H1 (cell line): ENCODE measurements at regions not wholly inside any gene's neighbourhood (a gene's known extent, or its start where the extent isn't known, plus 50 kb on each side); places are given as distances from the start of the nearest gene placed in this dataset.
"Not testable (repeated sequence)": the region's sequence is repeated elsewhere in the genome, so short reads cannot be mapped to it uniquely, and the experiment has no call there.

Experiments used
- CTCF ChIA-PET: fragments of 300-600 bp; sonication (Branson Sonifier 250); formaldehyde crosslinking; loops from one replicate; lab custom pipeline; 2021; ENCODE audit not compliant: partially characterized antibody; lab: Charles Lee
- POLR2A ChIA-PET: fragments of 300-600 bp; sonication (Branson Sonifier 250); formaldehyde crosslinking; loops from one replicate; lab custom pipeline; 2021; ENCODE audit warnings: inconsistent platforms; ENCODE audit not compliant: partially characterized antibody; lab: Charles Lee
- DNase-seq, 2 experiments: peaks; one replicate each; pipeline versions ENCODE4 v3.0.0 to v3.0.0-alpha.2; 2010 to 2022; ENCODE audit warnings: low spot score in 2 of 2, low read depth in 1 of 2, mixed read lengths in 1 of 2
- FAIRE-seq: peaks from 2 replicates; lab custom pipeline; 2011; peaks lifted over from hg19 to GRCh38; lab: Jason Lieb, UNC
- H2AFZ ChIP-seq: 2 replicates; pipeline ENCODE4 v1.8.1; 2012; ENCODE audit warnings: low read length, inconsistent platforms
- H2AK5ac ChIP-seq: 2 replicates; pipeline ENCODE4 v1.6.1; 2013; ENCODE audit warnings: low read depth, low read length
- H2BK120ac ChIP-seq: replicated peaks from 2 replicates; pipeline ENCODE3; 2013; ENCODE audit warnings: low read depth, low read length, inconsistent platforms
- H2BK12ac ChIP-seq: 2 replicates; pipeline ENCODE4 v1.6.1; 2013; ENCODE audit warnings: low read depth, low read length
- H2BK15ac ChIP-seq: 2 replicates; pipeline ENCODE4 v1.6.1; 2013; ENCODE audit warnings: low read length
- H2BK20ac ChIP-seq: 2 replicates; pipeline ENCODE4 v1.6.1; 2013; ENCODE audit warnings: low read length
- H2BK5ac ChIP-seq: 2 replicates; pipeline ENCODE4 v1.6.1; 2013; ENCODE audit warnings: low read depth, low read length
- H3K14ac ChIP-seq: 2 replicates; pipeline ENCODE4 v1.6.1; 2013; ENCODE audit warnings: inconsistent platforms; ENCODE audit not compliant: insufficient read length
- H3K18ac ChIP-seq: 2 replicates; pipeline ENCODE4 v1.6.1; 2013; ENCODE audit warnings: low read length; ENCODE audit errors: extremely low read depth
- H3K23ac ChIP-seq: 2 replicates; pipeline ENCODE4 v1.6.1; 2013; ENCODE audit warnings: inconsistent platforms; ENCODE audit not compliant: insufficient read length
- H3K23me2 ChIP-seq: 2 replicates; pipeline ENCODE4 v1.6.1; 2013; ENCODE audit warnings: low read depth, low read length
- H3K27ac ChIP-seq: 2 replicates; pipeline ENCODE4 v1.6.1; 2011; ENCODE audit warnings: low read depth, low read length, inconsistent platforms
- H3K27me3 ChIP-seq, 4 experiments: replicated peaks in 1 of 4; 1 replicate in 1 of 4; 2 replicates in 3 of 4; pipeline versions ENCODE4 v1.6.1 to v1.8.1; 2011 to 2013; ENCODE audit warnings: low read length in 3 of 4, mild to moderate bottlenecking in 3 of 4, inconsistent platforms in 2 of 4, mixed read lengths in 2 of 4, moderate library complexity in 1 of 4; ENCODE audit not compliant: control insufficient read depth in 3 of 4, insufficient read depth in 3 of 4; ENCODE audit errors: extremely low read depth in 1 of 4
- H3K36me3 ChIP-seq, 4 experiments: 2 replicates each; pipeline versions ENCODE4 v1.6.1 to v1.8.1; 2011 to 2013; ENCODE audit warnings: mild to moderate bottlenecking in 4 of 4, low read length in 3 of 4, moderate library complexity in 2 of 4, control low read depth in 1 of 4, inconsistent platforms in 1 of 4; ENCODE audit not compliant: insufficient read depth in 4 of 4, control insufficient read depth in 2 of 4
- H3K4ac ChIP-seq: replicated peaks from 2 replicates; pipeline ENCODE3; 2013; ENCODE audit warnings: low read length, low read depth, mixed read lengths, inconsistent platforms; ENCODE audit not compliant: insufficient read length
- H3K4me1 ChIP-seq, 4 experiments: replicated peaks in 1 of 4; 1 replicate in 1 of 4; 2 replicates in 3 of 4; pipeline versions ENCODE4 v1.6.1 to v1.8.1; 2011 to 2013; ENCODE audit warnings: low read length in 3 of 4, inconsistent platforms in 2 of 4, mixed read lengths in 1 of 4; ENCODE audit not compliant: insufficient read depth in 4 of 4, control insufficient read depth in 3 of 4
- H3K4me2 ChIP-seq, 2 experiments: 2 replicates each; pipeline versions ENCODE4 v1.6.1 to v1.8.1; 2011 to 2013; ENCODE audit warnings: low read depth in 2 of 2, low read length in 2 of 2, control low read depth in 1 of 2, inconsistent platforms in 1 of 2, mild to moderate bottlenecking in 1 of 2; ENCODE audit not compliant: insufficient read depth in 1 of 2
- H3K4me3 ChIP-seq, 4 experiments: fragments of 200-600, 300-600 bp in 1 of 4; sonication (generic), shearing (Covaris generic), sonication (Bioruptor Twin) in 1 of 4; 2 replicates each; pipeline versions ENCODE4 v1.5.1 to v1.8.1; 2011 to 2016; ENCODE audit warnings: low read length in 4 of 4, low read depth in 3 of 4, control low read depth in 2 of 4, inconsistent platforms in 2 of 4, mild to moderate bottlenecking in 2 of 4, mixed read lengths in 1 of 4, moderate library complexity in 1 of 4; ENCODE audit not compliant: insufficient read depth in 2 of 4; ENCODE audit errors: extremely low read depth in 1 of 4
- H3K56ac ChIP-seq: replicated peaks from 2 replicates; pipeline ENCODE3; 2013; ENCODE audit warnings: low read depth, mild to moderate bottlenecking, mixed read lengths, low read length, inconsistent platforms; ENCODE audit not compliant: insufficient read length
- H3K79me1 ChIP-seq: 2 replicates; pipeline ENCODE4 v1.6.1; 2013; ENCODE audit warnings: low read depth, low read length, control low read depth
- H3K79me2 ChIP-seq, 2 experiments: 2 replicates each; pipeline versions ENCODE4 v1.6.1 to v1.8.1; 2012 to 2013; ENCODE audit warnings: low read length in 2 of 2, mild to moderate bottlenecking in 2 of 2, inconsistent platforms in 1 of 2; ENCODE audit not compliant: insufficient read depth in 2 of 2, control insufficient read depth in 1 of 2
- H3K9ac ChIP-seq, 4 experiments: replicated peaks in 1 of 4; 1 replicate in 1 of 4; 2 replicates in 3 of 4; pipeline versions ENCODE4 v1.6.1 to v1.8.1; 2011 to 2013; ENCODE audit warnings: low read depth in 3 of 4, low read length in 3 of 4, control low read depth in 2 of 4, mild to moderate bottlenecking in 2 of 4, moderate library complexity in 2 of 4, inconsistent platforms in 1 of 4; ENCODE audit errors: extremely low read depth in 1 of 4
- H3K9me3 ChIP-seq, 2 experiments: 2 replicates each; pipeline versions ENCODE4 v1.6.1 to v1.8.1; 2012 to 2013; ENCODE audit warnings: mild to moderate bottlenecking in 2 of 2, moderate library complexity in 2 of 2, control low read depth in 1 of 2, inconsistent platforms in 1 of 2, low read depth in 1 of 2, low read length in 1 of 2, mixed read lengths in 1 of 2; ENCODE audit not compliant: insufficient read depth in 2 of 2
- H4K20me1 ChIP-seq, 2 experiments: replicated peaks in 1 of 2; 2 replicates each; pipeline versions ENCODE3 to v1.8.1; 2011 to 2013; ENCODE audit warnings: inconsistent platforms in 2 of 2, low read length in 2 of 2, mild to moderate bottlenecking in 1 of 2; ENCODE audit not compliant: insufficient read depth in 2 of 2, control insufficient read depth in 1 of 2
- H4K5ac ChIP-seq: 2 replicates; pipeline ENCODE4 v1.6.1; 2013; ENCODE audit warnings: low read length, low read depth, mixed read lengths, inconsistent platforms; ENCODE audit not compliant: insufficient read length
- H4K8ac ChIP-seq: 2 replicates; pipeline ENCODE4 v1.8.0; 2013; ENCODE audit warnings: mild to moderate bottlenecking, moderate library complexity, low read length, inconsistent platforms; ENCODE audit not compliant: insufficient read depth; ENCODE audit errors: extremely low read depth
- H4K91ac ChIP-seq: replicated peaks from 2 replicates; pipeline ENCODE3; 2013; ENCODE audit warnings: low read length, mixed read lengths, inconsistent platforms; ENCODE audit not compliant: insufficient read length
- WGBS, 2 experiments: shearing (Covaris generic) in 1 of 2; methylation state at CpG; one replicate each; pipeline versions ENCODE4 v1.1.6 to v1.1.7; 2013 to 2015; ENCODE audit warnings: low lambda C conversion rate in 2 of 2, mixed read lengths in 2 of 2, inconsistent platforms in 1 of 2, low coverage in 1 of 2, missing lambda C conversion rate in 1 of 2; ENCODE audit not compliant: insufficient replicate concordance in 2 of 2, insufficient coverage in 1 of 2, insufficient read length in 1 of 2; ENCODE audit errors: extremely low coverage in 1 of 2, missing lambda C conversion rate in 1 of 2; 5-methylcytosine and 5-hydroxymethylcytosine counted together

- H3K9ac ChIP-seq, H2BK20ac ChIP-seq, H4K5ac ChIP-seq, H2BK15ac ChIP-seq, H3K4ac ChIP-seq, H3K9me3 ChIP-seq, H3K4me1 ChIP-seq, H3K36me3 ChIP-seq, H2BK120ac ChIP-seq, H4K8ac ChIP-seq, H3K79me2 ChIP-seq, H3K79me1 ChIP-seq, CTCF ChIA-PET, FAIRE-seq, H2AK5ac ChIP-seq, H3K4me3 ChIP-seq, H3K27me3 ChIP-seq, H2AFZ ChIP-seq, H2BK12ac ChIP-seq, H3K27ac ChIP-seq, H3K4me2 ChIP-seq, H4K91ac ChIP-seq, POLR2A ChIA-PET, H3K56ac ChIP-seq, H3K23ac ChIP-seq, H3K14ac ChIP-seq, H3K18ac ChIP-seq, DNase-seq, H3K23me2 ChIP-seq, H2BK5ac ChIP-seq, H4K20me1 ChIP-seq: not testable (repeated sequence)
- WGBS, 2 experiments: 94% methylated on average over 8 of the region's 9 CpGs; no CpG with 5 or more reads in 1 of the 2 experiments
These were observed 67.0 kb upstream of the GOLGA8O start for GRCh38 chr15:32522421-32522820.

- FAIRE-seq, H3K18ac ChIP-seq, H3K23ac ChIP-seq, H3K27ac ChIP-seq, H3K56ac ChIP-seq, H3K9me3 ChIP-seq, H2BK120ac ChIP-seq, H4K20me1 ChIP-seq, H3K4me2 ChIP-seq, H3K79me1 ChIP-seq, H2BK12ac ChIP-seq, H2AFZ ChIP-seq, H2BK15ac ChIP-seq, H3K27me3 ChIP-seq, H4K8ac ChIP-seq, POLR2A ChIA-PET, H2BK5ac ChIP-seq, H3K4me3 ChIP-seq, DNase-seq, H4K5ac ChIP-seq, H3K23me2 ChIP-seq, H4K91ac ChIP-seq, H3K4me1 ChIP-seq, H3K4ac ChIP-seq, H3K14ac ChIP-seq, H3K79me2 ChIP-seq, H2BK20ac ChIP-seq, CTCF ChIA-PET, H3K36me3 ChIP-seq, H2AK5ac ChIP-seq, H3K9ac ChIP-seq: not testable (repeated sequence)
- 92% methylated on average over 5 of the region's 7 CpGs; no CpG with 5 or more reads in 1 of the 2 experiments for WGBS, 2 experiments
These were observed 63.5 kb upstream of the GOLGA8O start for GRCh38 chr15:32518976-32519375.
